WTC11 (cell line): ENCODE measurements at regions not wholly inside any gene's neighbourhood (a gene's known extent, or its start where the extent isn't known, plus 50 kb on each side); places are given as distances from the start of the nearest gene placed in this dataset.

ENCODE experiments used
- CTCF ChIP-seq: fragments of 200-600 bp; IDR thresholded peaks from 2 replicates; pipeline ENCODE4 v1.8.0; 2022; ENCODE audit warnings: antibody characterized with exemption
- ESRRA ChIP-seq: sonication (generic); formaldehyde crosslinking; IDR thresholded peaks from 2 replicates; pipeline ENCODE4 v1.8.1; 2022; ENCODE audit warnings: mild to moderate bottlenecking, missing genetic modification reagents, borderline replicate concordance
- ETV6 ChIP-seq: sonication (generic); formaldehyde crosslinking; IDR thresholded peaks from 2 replicates; pipeline ENCODE4 v1.8.1; 2022; ENCODE audit warnings: mild to moderate bottlenecking, missing genetic modification reagents
- FOXP4 ChIP-seq: sonication (generic); formaldehyde crosslinking; IDR thresholded peaks from 2 replicates; pipeline ENCODE4 v1.8.0; 2022; ENCODE audit warnings: mild to moderate bottlenecking, missing genetic modification reagents
- HMGXB4 ChIP-seq: sonication (generic); formaldehyde crosslinking; IDR thresholded peaks from 2 replicates; pipeline ENCODE4 v1.8.1; 2023; ENCODE audit warnings: mild to moderate bottlenecking, moderate library complexity, missing genetic modification reagents
- JUN ChIP-seq: sonication (generic); formaldehyde crosslinking; IDR thresholded peaks from 2 replicates; pipeline ENCODE4 v1.8.0; 2023; ENCODE audit warnings: mild to moderate bottlenecking, missing genetic modification reagents
- NR2C2 ChIP-seq: sonication (generic); formaldehyde crosslinking; IDR thresholded peaks from 2 replicates; pipeline ENCODE4 v1.8.0; 2022; ENCODE audit warnings: mild to moderate bottlenecking, missing genetic modification reagents
- NR3C1 ChIP-seq: sonication (generic); formaldehyde crosslinking; conservative IDR thresholded peaks from 2 replicates; pipeline ENCODE4 v1.8.1; 2023; ENCODE audit warnings: low read depth, mild to moderate bottlenecking, missing genetic modification reagents
- PREB ChIP-seq: sonication (generic); formaldehyde crosslinking; IDR thresholded peaks from 2 replicates; pipeline ENCODE4 v1.8.1; 2022; ENCODE audit warnings: mild to moderate bottlenecking, missing genetic modification reagents, moderate library complexity, borderline replicate concordance
- USF1 ChIP-seq: sonication (generic); formaldehyde crosslinking; IDR thresholded peaks from 2 replicates; pipeline ENCODE4 v1.8.0; 2022; ENCODE audit warnings: mild to moderate bottlenecking, missing genetic modification reagents
- ZNF138 ChIP-seq: sonication (generic); formaldehyde crosslinking; conservative IDR thresholded peaks from 2 replicates; pipeline ENCODE4 v1.8.1; 2022; ENCODE audit warnings: mild to moderate bottlenecking, moderate library complexity, missing genetic modification reagents
- ZNF512 ChIP-seq: sonication (generic); formaldehyde crosslinking; IDR thresholded peaks from 2 replicates; pipeline ENCODE4 v1.8.1; 2022; ENCODE audit warnings: missing genetic modification reagents, borderline replicate concordance

- TF ChIP-seq HMGXB4 (CRISPR knock-in tag) = no peak
- TF ChIP-seq FOXP4 = no peak
- TF ChIP-seq CTCF = no peak
- TF ChIP-seq PREB (CRISPR knock-in tag) = no peak
- TF ChIP-seq NR2C2 = no peak
- no peak for TF ChIP-seq NR3C1 (CRISPR knock-in tag)
- no peak for TF ChIP-seq ZNF512 (CRISPR knock-in tag)
- no peak for TF ChIP-seq JUN
- TF ChIP-seq USF1 = no peak
- no peak for TF ChIP-seq ESRRA (CRISPR knock-in tag)
- no peak for TF ChIP-seq ZNF138 (CRISPR knock-in tag)
- TF ChIP-seq ETV6 (CRISPR knock-in tag) = no peak
Observed at GRCh38 chr12:87778065-87778464, 251.1 kb downstream of the C12orf50 start.
